ENCODE measurements at regions not wholly inside any gene's neighbourhood (a gene's known extent, or its start where the extent isn't known, plus 50 kb on each side); places are given as distances from the start of the nearest gene placed in this dataset.

GRCh38 chr4:4627906-4628305, 86.1 kb upstream of the STX18 start:
- Histone ChIP-seq H3K4me1 (no peaks in the 10 kb centered on the region), H3K9me3 (no peaks in the 10 kb centered on the region), H3K4me3 (no peak overlapping the region), H3K27me3 (no peaks in the 10 kb centered on the region), H3K36me3 (no peaks in the 10 kb centered on the region), H3K27ac (no peak overlapping the region)
- no peak for TF ChIP-seq POLR2A (IDR thresholded peaks at IDR 0.05)
- TF ChIP-seq POLR2AphosphoS5 (IDR thresholded peaks at IDR 0.05; ENCODE audit: insufficient read depth in 1 of 2, low read depth in 1 of 2) = no peak
- TF ChIP-seq CTCF (IDR thresholded peaks at IDR 0.05) = no peak
- intact Hi-C loops (cut with DNase I) = no loop called here
- DNase-seq (ENCODE audit: extremely low spot score in 2 of 2) = no peak

DNA sequence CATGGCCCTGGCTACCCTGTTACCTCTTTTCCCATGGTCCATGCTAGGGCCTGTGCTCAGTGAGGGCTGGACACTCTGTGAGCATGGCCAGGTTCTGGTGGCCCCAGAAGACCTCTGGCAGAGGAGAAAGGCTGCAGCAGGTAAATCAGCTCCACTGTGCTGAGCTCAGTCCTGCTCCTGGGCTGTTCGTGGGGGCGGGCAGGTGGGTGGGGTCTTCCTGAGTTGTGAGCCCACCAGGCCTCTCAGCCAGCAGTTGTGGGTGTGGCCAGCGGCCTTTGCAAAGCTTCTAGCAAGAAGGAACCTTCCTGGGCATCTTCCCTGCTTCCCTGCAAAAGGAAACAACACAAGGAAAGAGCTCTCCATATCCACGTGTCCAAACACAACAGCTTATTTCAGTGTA, 85.3 kb upstream of the STX18 start:
- H3K36me3 ChIP-seq = no peaks in the 10 kb centered on the region
- intact Hi-C loops (cut with DNase I) = no loop called here
- no peaks in the 10 kb centered on the region for H3K9me3 ChIP-seq
- TF ChIP-seq POLR2AphosphoS5 (IDR thresholded peaks at IDR 0.05; ENCODE audit: insufficient read depth in 1 of 2, low read depth in 1 of 2) (no peak), POLR2A (IDR thresholded peaks at IDR 0.05) (no peak), CTCF (IDR thresholded peaks at IDR 0.05) (no peak)
- H3K27me3 ChIP-seq = no peaks in the 10 kb centered on the region
- no peak overlapping the region for H3K27ac ChIP-seq
- no peak for DNase-seq (ENCODE audit: extremely low spot score in 2 of 2)
- no peak overlapping the region for H3K4me3 ChIP-seq
- no peaks in the 10 kb centered on the region for H3K4me1 ChIP-seq

- Histone ChIP-seq H3K4me1 (no peaks in the 10 kb centered on the region), H3K27ac (no peak overlapping the region), H3K27me3 (no peaks in the 10 kb centered on the region), H3K36me3 (no peaks in the 10 kb centered on the region), H3K4me3 (no peak overlapping the region), H3K9me3 (no peaks in the 10 kb centered on the region)
- no peak for DNase-seq (ENCODE audit: extremely low spot score in 2 of 2)
- intact Hi-C loops (cut with DNase I) = no loop called here
- no peak for TF ChIP-seq CTCF (IDR thresholded peaks at IDR 0.05)
- no peak for TF ChIP-seq POLR2AphosphoS5 (IDR thresholded peaks at IDR 0.05; ENCODE audit: insufficient read depth in 1 of 2, low read depth in 1 of 2)
- TF ChIP-seq POLR2A (IDR thresholded peaks at IDR 0.05) = no peak
Measured at GRCh38 chr4:4625488-4625887, 83.6 kb upstream of the STX18 start.

DNA sequence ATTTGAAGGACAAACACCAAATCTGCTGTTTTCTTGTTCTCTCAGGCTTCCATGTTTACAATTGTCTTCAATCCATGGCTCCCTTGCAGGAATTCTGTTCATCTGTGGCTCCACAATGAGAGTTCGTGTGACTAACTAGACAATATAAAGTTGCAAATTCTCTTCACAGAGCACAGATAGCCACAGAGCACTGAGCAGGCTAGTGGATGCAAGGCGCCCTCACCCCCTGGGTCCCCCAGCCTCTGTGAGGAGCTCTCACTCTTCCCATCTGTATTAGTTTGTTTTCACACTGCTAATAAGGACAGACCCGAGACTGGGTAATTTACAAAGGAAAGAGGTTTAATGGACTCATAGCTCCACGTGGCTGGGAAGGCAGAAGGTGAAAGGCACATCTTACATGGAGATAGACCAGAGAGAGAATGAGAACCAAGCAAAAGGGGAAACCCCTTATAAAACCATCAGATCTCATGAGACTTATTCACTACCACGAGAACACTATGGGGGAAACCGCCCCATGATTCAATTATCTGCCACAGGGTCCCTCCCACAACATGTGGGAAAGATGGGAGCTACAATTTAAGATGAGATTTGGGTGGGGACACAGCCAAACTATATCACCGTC, 82.5 kb upstream of the STX18 start:
- Histone ChIP-seq H3K4me3 (no peak overlapping the region), H3K36me3 (no peaks in the 10 kb centered on the region), H3K27me3 (no peaks in the 10 kb centered on the region), H3K9me3 (no peaks in the 10 kb centered on the region), H3K4me1 (no peaks in the 10 kb centered on the region), H3K27ac (no peak overlapping the region)
- no peak for DNase-seq (ENCODE audit: extremely low spot score in 2 of 2)
- TF ChIP-seq CTCF (IDR thresholded peaks at IDR 0.05) (no peak), POLR2A (IDR thresholded peaks at IDR 0.05) (no peak), POLR2AphosphoS5 (IDR thresholded peaks at IDR 0.05; ENCODE audit: insufficient read depth in 1 of 2, low read depth in 1 of 2) (no peak)
- intact Hi-C loops (cut with DNase I) = no loop called here

DNA sequence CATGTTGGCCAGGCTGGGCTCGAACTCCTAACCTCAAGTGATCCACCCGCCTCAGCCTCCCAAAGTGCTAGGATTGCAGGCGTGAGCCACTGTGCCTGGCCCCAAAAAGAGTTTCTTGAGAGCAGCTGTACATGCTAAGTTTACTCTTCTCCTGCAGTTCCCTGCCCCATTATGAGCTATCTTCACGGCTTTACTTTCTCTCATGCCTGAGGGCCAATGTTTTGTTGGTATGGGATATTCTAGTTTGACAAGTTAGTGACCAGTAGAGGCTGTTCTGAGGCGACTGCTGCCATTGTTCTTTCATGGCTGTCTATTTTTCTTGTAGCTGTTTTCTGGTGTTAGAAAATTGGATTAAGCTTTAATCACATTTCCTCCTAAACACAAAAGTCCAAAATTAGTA, 78.0 kb upstream of the STX18 start:
- intact Hi-C loops (cut with DNase I) = no loop called here

More for the DNA sequence above, 78.0 kb upstream of the STX18 start:
- H3K36me3 ChIP-seq = no peaks in the 10 kb centered on the region
- H3K4me1 ChIP-seq = no peaks in the 10 kb centered on the region
- DNase-seq (ENCODE audit: extremely low spot score in 2 of 2) = no peak
- no peaks in the 10 kb centered on the region for H3K9me3 ChIP-seq
- H3K27me3 ChIP-seq = no peaks in the 10 kb centered on the region
- H3K4me3 ChIP-seq = no peak overlapping the region
- TF ChIP-seq POLR2AphosphoS5 (IDR thresholded peaks at IDR 0.05; ENCODE audit: insufficient read depth in 1 of 2, low read depth in 1 of 2) (no peak), CTCF (IDR thresholded peaks at IDR 0.05) (no peak), POLR2A (IDR thresholded peaks at IDR 0.05) (no peak)
- no peak overlapping the region for H3K27ac ChIP-seq

Measured in vagina (tissue), 2 donors.